ENCODE measurements at regions not wholly inside any gene's neighbourhood (a gene's known extent, or its start where the extent isn't known, plus 50 kb on each side); places are given as distances from the start of the nearest gene placed in this dataset.

GRCh38 chr11:92505689-92506088, 281.1 kb downstream of the FAT3 start:
- H3K4me3 ChIP-seq (ENCODE audit: low read depth, low read length) = no peak overlapping the region
- TF ChIP-seq CTCF (IDR thresholded peaks at IDR 0.05; ENCODE audit: insufficient read depth, low read depth, low read length) = no peak
- DNase-seq (ENCODE audit: low read depth) = no peak

GRCh38 chr11:92506809-92507336, 282.3 kb downstream of the FAT3 start:
- DNase-seq (ENCODE audit: low read depth) = no peak
- TF ChIP-seq CTCF (IDR thresholded peaks at IDR 0.05; ENCODE audit: insufficient read depth, low read depth, low read length) = no peak
- H3K4me3 ChIP-seq (ENCODE audit: low read depth, low read length) = no peak overlapping the region

- TF ChIP-seq CTCF (IDR thresholded peaks at IDR 0.05; ENCODE audit: insufficient read depth, low read depth, low read length) = no peak
- no peak for DNase-seq (ENCODE audit: low read depth)
- no peak overlapping the region for H3K4me3 ChIP-seq (ENCODE audit: low read depth, low read length)
These were observed 286.0 kb downstream of the FAT3 start for GRCh38 chr11:92510591-92510990.

- H3K4me3 ChIP-seq (ENCODE audit: low read depth, low read length) = no peak overlapping the region
- no peak for TF ChIP-seq CTCF (IDR thresholded peaks at IDR 0.05; ENCODE audit: insufficient read depth, low read depth, low read length)
- DNase-seq (ENCODE audit: low read depth) = no peak
These were observed 287.0 kb downstream of the FAT3 start for GRCh38 chr11:92511522-92512203.

- no peak for DNase-seq (ENCODE audit: low read depth)
- TF ChIP-seq CTCF (IDR thresholded peaks at IDR 0.05; ENCODE audit: insufficient read depth, low read depth, low read length) = no peak
- H3K4me3 ChIP-seq (ENCODE audit: low read depth, low read length) = no peak overlapping the region
These were observed 287.6 kb downstream of the FAT3 start for GRCh38 chr11:92512204-92512569.

- no peak for DNase-seq (ENCODE audit: low read depth)
- H3K4me3 ChIP-seq (ENCODE audit: low read depth, low read length) = no peak overlapping the region
- no peak for TF ChIP-seq CTCF (IDR thresholded peaks at IDR 0.05; ENCODE audit: insufficient read depth, low read depth, low read length)
These were observed 299.0 kb downstream of the FAT3 start for GRCh38 chr11:92523611-92524010.

- H3K4me3 ChIP-seq (ENCODE audit: low read depth, low read length) = no peak overlapping the region
- no peak for TF ChIP-seq CTCF (IDR thresholded peaks at IDR 0.05; ENCODE audit: insufficient read depth, low read depth, low read length)
- DNase-seq (ENCODE audit: low read depth) = no peak
These were observed 299.9 kb downstream of the FAT3 start for GRCh38 chr11:92524542-92524941.

Data from fibroblast of villous mesenchyme (primary cell).